Activated CD8-positive, alpha-beta memory T cell treated with anti-CD3 and anti-CD28 coated beads, Interleukin-2, amount 10 ng/mL, durations not matched to agents 7 days and 5 days (primary cell): ENCODE measurements at regions not wholly inside any gene's neighbourhood (a gene's known extent, or its start where the extent isn't known, plus 50 kb on each side); places are given as distances from the start of the nearest gene placed in this dataset.
"Not testable (repeated sequence)": the region's sequence is repeated elsewhere in the genome, so short reads cannot be mapped to it uniquely, and the experiment has no call there.

Experiments
- ATAC-seq: fragments of 150-1000 bp; cut with Tn5 transposase; one replicate; pipeline ENCODE4 v1.10.0; 2021; ENCODE audit warnings: moderate library complexity
- CTCF ChIA-PET: fragments of 350-600 bp; sonication (Branson Sonifier 250); formaldehyde crosslinking; loops from one replicate; lab custom pipeline; 2021; ENCODE audit warnings: antibody characterized with exemption; lab: Charles Lee
- DNase-seq: peaks from one replicate; pipeline ENCODE4 v3.0.0-alpha.2; 2020
- H3K27ac Mint-ChIP-seq: one replicate; pipeline ENCODE4 v1.8.0; 2021; ENCODE audit warnings: mild to moderate bottlenecking, mixed read lengths
- H3K27me3 Mint-ChIP-seq: one replicate; pipeline ENCODE4 v1.8.0; 2021; ENCODE audit warnings: mixed read lengths
- H3K36me3 Mint-ChIP-seq: one replicate; pipeline ENCODE4 v1.8.0; 2021; ENCODE audit warnings: mild to moderate bottlenecking, mixed read lengths
- H3K4me1 Mint-ChIP-seq: one replicate; pipeline ENCODE4 v1.8.0; 2021; ENCODE audit warnings: mixed read lengths
- H3K4me3 Mint-ChIP-seq: one replicate; pipeline ENCODE4 v1.8.0; 2021; ENCODE audit warnings: mild to moderate bottlenecking, moderate library complexity, mixed read lengths
- H3K9me3 Mint-ChIP-seq: one replicate; pipeline ENCODE4 v1.8.0; 2022; ENCODE audit warnings: low read depth, mixed read lengths

GRCh38 chr14:104230946-104231345, 92.6 kb downstream of the KIF26A start:
- no peak overlapping the region for H3K4me3 Mint-ChIP-seq
- H3K4me1 Mint-ChIP-seq, result peaks cover 26% of the 10 kb centered on the region
- CTCF ChIA-PET, result no interaction called here
- H3K9me3 Mint-ChIP-seq, result peaks cover 11% of the 10 kb centered on the region
- ATAC-seq (no peak), DNase-seq (no peak)
- no peak overlapping the region for H3K27ac Mint-ChIP-seq
- H3K36me3 Mint-ChIP-seq, result peaks cover 8% of the 10 kb centered on the region
- H3K27me3 Mint-ChIP-seq, result no peaks in the 10 kb centered on the region

DNA sequence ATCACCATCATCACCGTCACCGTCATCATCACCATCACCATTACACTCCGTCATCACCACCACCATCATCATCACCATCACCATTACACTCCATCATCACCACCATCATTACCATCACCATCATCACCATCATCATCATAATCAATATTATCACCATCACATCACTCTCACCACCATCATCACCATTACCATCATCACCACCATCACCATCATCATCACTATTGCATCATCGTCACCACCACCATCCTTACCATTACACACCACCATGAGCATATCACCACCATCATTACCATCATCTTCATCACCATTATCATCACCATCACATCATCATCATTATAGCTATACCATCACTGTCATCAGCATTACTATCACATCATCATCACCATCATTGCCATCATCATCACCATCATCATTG, 93.7 kb downstream of the KIF26A start:
- peaks cover 8% of the 10 kb centered on the region for H3K36me3 Mint-ChIP-seq
- no peaks in the 10 kb centered on the region for H3K27me3 Mint-ChIP-seq
- no peak overlapping the region for H3K27ac Mint-ChIP-seq
- ATAC-seq (no peak), DNase-seq (no peak)
- no peak overlapping the region for H3K4me3 Mint-ChIP-seq
- H3K4me1 Mint-ChIP-seq, result peaks cover 15% of the 10 kb centered on the region
- H3K9me3 Mint-ChIP-seq, result peaks cover 13% of the 10 kb centered on the region
- CTCF ChIA-PET, result no interaction called here

GRCh38 chr14:104234007-104234786, 95.8 kb downstream of the KIF26A start:
- H3K4me1 Mint-ChIP-seq, H3K9me3 Mint-ChIP-seq, DNase-seq, H3K27me3 Mint-ChIP-seq, H3K36me3 Mint-ChIP-seq, ATAC-seq, H3K4me3 Mint-ChIP-seq, CTCF ChIA-PET, H3K27ac Mint-ChIP-seq: not testable (repeated sequence)

- peaks cover 8% of the 10 kb centered on the region for H3K9me3 Mint-ChIP-seq
- H3K27me3 Mint-ChIP-seq, result no peaks in the 10 kb centered on the region
- ATAC-seq, result no peak
- DNase-seq, result no peak
- H3K4me3 Mint-ChIP-seq, result no peak overlapping the region
- peaks cover 5% of the 10 kb centered on the region for H3K36me3 Mint-ChIP-seq
- CTCF ChIA-PET, result no interaction called here
- no peak overlapping the region for H3K27ac Mint-ChIP-seq
- no peaks in the 10 kb centered on the region for H3K4me1 Mint-ChIP-seq
These were observed 97.3 kb downstream of the KIF26A start for GRCh38 chr14:104235686-104236085.

DNA sequence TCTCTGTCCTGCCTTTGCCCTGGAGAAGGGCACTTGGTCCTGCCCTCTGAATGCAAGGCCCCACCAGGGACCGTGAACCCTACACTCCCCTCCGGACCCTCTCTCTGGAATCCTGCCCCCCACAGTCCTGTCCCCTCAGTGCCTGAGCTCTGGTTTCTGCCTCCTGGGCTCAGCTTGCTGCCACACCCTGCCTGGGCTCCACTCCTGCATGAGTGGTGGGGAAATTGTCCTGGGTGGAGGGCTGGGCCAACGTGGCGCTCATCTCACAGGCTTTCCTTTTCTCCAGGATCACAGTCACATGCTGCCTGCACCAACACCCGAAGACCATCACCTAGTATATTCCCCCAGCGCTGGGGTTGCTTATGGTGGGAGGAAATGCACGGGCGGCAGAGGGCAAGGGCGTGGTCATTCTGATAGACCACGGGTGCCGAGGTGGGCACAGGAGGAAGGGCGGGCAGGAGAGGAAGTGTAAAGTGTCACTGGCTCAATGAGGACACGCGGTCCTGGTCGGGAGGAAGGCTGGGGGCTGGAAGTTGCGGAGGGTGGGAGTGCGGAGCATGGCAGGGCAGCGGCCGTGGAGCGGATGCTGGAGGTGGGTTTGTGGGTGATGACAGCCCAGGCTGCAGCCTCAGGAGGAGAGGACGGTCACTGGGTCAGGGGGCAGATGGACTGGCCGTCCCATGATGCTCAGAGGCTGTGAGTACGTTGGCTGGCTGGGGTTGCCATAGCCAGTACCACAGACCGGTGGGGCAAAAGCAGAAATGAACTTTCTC, 99.5 kb downstream of the KIF26A start:
- H3K27me3 Mint-ChIP-seq, result peaks cover 2% of the 10 kb centered on the region
- CTCF ChIA-PET, result no interaction called here
- no peak overlapping the region for H3K27ac Mint-ChIP-seq
- H3K4me1 Mint-ChIP-seq, result no peaks in the 10 kb centered on the region
- H3K4me3 Mint-ChIP-seq, result no peak overlapping the region
- H3K9me3 Mint-ChIP-seq, result peaks cover 8% of the 10 kb centered on the region
- H3K36me3 Mint-ChIP-seq, result peaks cover 5% of the 10 kb centered on the region
- ATAC-seq (no peak), DNase-seq (no peak)

DNA sequence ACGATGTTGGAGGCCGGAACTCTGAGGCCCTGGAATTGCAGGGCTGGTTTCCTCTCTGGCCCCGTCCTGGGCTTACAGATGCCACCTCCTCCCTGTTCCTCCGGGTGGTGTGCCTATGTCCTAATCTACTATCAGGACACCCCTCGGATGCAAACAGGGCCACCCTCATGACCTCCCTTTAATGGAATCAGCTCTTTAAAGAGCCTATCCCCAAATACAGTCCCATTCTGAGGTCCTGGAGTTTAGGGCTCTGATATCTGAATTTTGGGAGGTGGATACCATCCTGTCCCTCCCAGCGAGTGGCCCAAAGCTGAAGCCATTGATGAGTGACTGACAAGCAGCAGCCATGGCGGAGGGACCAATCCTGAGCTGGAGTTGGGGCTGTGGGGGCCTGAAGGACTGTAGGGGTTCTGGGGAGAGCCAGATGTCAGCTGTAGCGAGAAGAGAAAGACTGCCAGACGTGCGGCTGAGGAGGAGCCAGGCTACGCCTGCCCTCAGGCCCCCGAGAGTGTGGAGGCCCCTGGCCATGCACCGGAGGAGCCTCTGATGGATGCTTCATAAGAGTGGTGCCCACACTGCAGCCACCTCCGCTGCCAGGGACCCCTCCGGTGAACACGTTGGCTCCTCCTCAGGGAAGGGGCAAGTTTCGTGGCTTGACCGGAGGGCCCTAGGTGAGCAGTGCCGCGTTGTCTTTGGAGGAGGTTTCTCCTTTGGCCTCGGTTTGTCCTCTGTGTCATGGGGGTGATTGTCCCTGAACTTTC, 100.2 kb downstream of the KIF26A start:
- peaks cover 8% of the 10 kb centered on the region for H3K9me3 Mint-ChIP-seq
- CTCF ChIA-PET, result no interaction called here
- no peaks in the 10 kb centered on the region for H3K4me1 Mint-ChIP-seq
- no peak overlapping the region for H3K4me3 Mint-ChIP-seq
- ATAC-seq (no peak), DNase-seq (no peak)
- H3K27me3 Mint-ChIP-seq, result peaks cover 2% of the 10 kb centered on the region
- peaks cover 5% of the 10 kb centered on the region for H3K36me3 Mint-ChIP-seq
- no peak overlapping the region for H3K27ac Mint-ChIP-seq

DNA sequence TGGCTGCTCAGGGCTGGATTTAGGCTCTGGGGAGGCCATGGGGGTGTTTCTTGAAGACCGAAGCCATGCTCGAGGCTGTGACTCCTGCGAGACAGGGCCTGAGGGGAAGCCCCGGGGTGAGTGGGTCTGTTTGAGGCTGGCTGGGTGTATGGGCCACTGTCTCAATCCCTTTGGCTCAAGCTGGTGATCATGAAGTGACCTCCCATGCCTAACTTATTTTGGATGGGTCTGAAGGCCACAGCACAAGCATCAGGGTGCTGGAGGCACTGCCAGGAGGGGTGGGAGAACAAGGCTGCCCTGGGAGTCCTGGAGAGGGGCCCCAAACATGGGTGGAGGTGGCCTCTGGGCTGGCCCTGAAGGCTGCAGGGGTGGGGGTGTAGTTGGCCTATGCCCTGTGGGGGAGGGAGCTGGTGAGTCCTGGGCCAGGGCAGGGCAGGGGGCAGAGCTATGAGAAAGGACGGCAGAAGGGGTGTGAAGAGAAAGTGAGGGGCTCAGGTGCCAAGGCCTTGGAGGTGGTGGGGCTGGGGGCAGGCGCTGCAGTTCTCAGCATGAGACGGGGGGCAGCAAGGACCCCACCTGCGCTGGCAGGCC, 100.9 kb downstream of the KIF26A start:
- DNase-seq (no peak), ATAC-seq (no peak)
- Mint-ChIP-seq H3K4me3 (no peak overlapping the region), H3K27ac (no peak overlapping the region), H3K36me3 (peaks cover 5% of the 10 kb centered on the region), H3K27me3 (peaks cover 2% of the 10 kb centered on the region), H3K4me1 (no peaks in the 10 kb centered on the region), H3K9me3 (peaks cover 8% of the 10 kb centered on the region)
- CTCF ChIA-PET, result no interaction called here

- H3K9me3 Mint-ChIP-seq, result peaks cover 8% of the 10 kb centered on the region
- DNase-seq (no peak), ATAC-seq (no peak)
- no peaks in the 10 kb centered on the region for H3K4me1 Mint-ChIP-seq
- H3K36me3 Mint-ChIP-seq, result peaks cover 5% of the 10 kb centered on the region
- CTCF ChIA-PET, result no interaction called here
- no peak overlapping the region for H3K4me3 Mint-ChIP-seq
- no peak overlapping the region for H3K27ac Mint-ChIP-seq
- H3K27me3 Mint-ChIP-seq, result peaks cover 2% of the 10 kb centered on the region
These were observed 101.5 kb downstream of the KIF26A start for GRCh38 chr14:104239861-104240301.

DNA sequence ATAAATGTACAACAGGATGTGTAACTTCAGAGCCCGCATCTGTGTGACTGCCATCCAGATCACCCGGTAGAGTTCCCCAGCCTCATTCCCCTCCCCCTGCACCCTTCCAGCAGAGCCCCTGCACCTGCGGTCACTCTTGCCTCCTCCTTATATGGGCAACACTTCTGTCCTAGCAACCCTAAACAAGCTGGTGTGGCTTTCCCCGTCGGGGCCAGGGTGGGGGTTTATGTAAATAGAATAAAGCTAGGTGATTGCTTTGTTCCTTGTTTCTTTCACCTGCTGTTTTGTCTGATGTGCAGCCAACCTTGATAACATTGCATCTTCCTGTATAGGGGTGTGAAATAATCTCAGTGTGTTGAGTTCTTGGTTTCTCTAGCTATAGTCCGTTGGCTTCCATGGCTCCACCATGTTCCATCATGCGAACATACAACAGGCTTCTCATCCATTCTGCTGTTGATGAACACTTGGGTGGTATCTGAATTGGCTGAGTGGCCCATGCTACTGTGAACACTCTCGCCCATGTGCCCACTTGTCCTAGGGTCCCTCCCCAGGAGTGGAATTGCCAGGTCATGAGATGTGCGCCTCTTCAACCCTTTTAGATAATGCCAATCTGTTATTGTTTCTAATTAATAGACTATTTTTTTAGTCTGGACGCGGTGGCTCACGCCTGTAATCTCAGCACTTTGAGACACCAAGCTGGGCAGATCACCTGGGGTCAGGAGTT, 102.2 kb downstream of the KIF26A start:
- ATAC-seq (no peak), DNase-seq (no peak)
- peaks cover 2% of the 10 kb centered on the region for H3K27me3 Mint-ChIP-seq
- H3K36me3 Mint-ChIP-seq, result peaks cover 3% of the 10 kb centered on the region
- no peaks in the 10 kb centered on the region for H3K4me1 Mint-ChIP-seq
- CTCF ChIA-PET, result no interaction called here
- H3K27ac Mint-ChIP-seq, result no peak overlapping the region
- peaks cover 8% of the 10 kb centered on the region for H3K9me3 Mint-ChIP-seq
- no peak overlapping the region for H3K4me3 Mint-ChIP-seq

- DNase-seq (no peak), ATAC-seq (no peak)
- Mint-ChIP-seq H3K27ac (no peak overlapping the region), H3K4me3 (no peak overlapping the region), H3K4me1 (no peaks in the 10 kb centered on the region), H3K9me3 (peaks cover 5% of the 10 kb centered on the region), H3K36me3 (no peaks in the 10 kb centered on the region), H3K27me3 (peaks cover 2% of the 10 kb centered on the region)
- CTCF ChIA-PET, result no interaction called here
These were observed 104.8 kb downstream of the KIF26A start for GRCh38 chr14:104243200-104243599.

DNA sequence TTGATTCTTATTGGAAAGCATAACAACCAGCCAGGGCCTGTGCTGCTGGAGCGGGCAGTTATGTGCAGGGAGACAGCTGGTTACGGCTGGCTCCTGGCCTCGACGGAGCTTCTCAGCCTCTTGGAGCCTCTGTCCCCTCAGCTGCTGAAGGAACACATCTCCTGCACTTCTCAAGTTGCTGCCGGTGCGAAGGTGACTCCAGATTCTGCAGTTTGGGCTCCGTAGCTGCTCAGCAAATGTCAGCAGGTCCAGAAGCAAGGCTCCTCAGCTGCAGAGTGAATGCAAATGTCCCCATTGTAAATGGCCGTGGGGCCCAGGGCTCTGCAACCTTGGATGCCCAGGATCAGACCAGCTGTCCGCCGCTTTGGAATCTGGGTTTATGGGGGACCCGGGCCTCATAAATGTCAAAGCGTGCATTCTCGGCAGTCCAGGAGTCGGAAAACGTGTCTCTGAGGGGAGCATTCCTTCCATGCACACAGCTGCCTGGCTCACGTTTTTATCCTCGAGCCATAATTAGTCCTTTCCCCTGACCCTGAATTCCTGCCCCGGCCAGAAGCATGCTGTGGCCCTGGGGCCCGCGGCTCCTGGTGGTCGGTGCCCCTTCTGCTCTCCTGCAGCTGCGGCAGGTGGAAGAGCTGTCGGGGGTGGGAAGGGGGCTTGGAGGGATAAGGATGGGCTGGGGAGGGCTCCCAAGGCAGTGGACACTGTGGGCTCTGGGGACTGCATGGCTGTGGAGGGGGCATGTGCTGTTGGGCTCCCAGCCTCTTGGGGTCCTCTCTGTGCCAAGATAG, 106.0 kb downstream of the KIF26A start:
- ATAC-seq (no peak), DNase-seq (no peak)
- peaks cover 2% of the 10 kb centered on the region for H3K27me3 Mint-ChIP-seq
- no peak overlapping the region for H3K4me3 Mint-ChIP-seq
- H3K4me1 Mint-ChIP-seq, result no peaks in the 10 kb centered on the region
- H3K9me3 Mint-ChIP-seq, result peaks cover 5% of the 10 kb centered on the region
- no peaks in the 10 kb centered on the region for H3K36me3 Mint-ChIP-seq
- no peak overlapping the region for H3K27ac Mint-ChIP-seq
- CTCF ChIA-PET, result no interaction called here

DNA sequence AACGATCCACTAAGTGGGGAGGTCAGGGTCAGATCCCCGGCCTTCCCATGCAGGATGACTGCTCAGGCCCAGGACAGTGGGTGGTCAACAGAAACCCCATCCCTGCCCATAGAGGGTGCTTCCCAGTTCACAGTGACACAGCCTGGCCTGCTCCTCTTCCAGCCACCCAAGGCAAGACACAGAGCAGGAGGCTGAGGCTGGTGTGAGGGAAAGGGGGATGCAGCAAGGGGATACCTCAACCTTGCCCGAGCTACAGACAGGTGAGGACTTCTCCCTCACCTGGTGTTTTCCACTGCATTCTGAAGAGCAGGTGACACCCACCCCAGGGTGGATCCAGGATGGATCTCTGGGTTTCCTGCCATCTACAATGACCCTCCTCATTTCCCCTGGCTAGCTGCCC, 106.7 kb downstream of the KIF26A start:
- Mint-ChIP-seq H3K4me3 (no peak overlapping the region), H3K4me1 (no peaks in the 10 kb centered on the region), H3K36me3 (no peaks in the 10 kb centered on the region), H3K27ac (no peak overlapping the region), H3K9me3 (peaks cover 5% of the 10 kb centered on the region), H3K27me3 (peaks cover 2% of the 10 kb centered on the region)
- CTCF ChIA-PET, result no interaction called here
- DNase-seq, result no peak
- no peak for ATAC-seq
